ENCODE measurements at regions not wholly inside any gene's neighbourhood (a gene's known extent, or its start where the extent isn't known, plus 50 kb on each side); places are given as distances from the start of the nearest gene placed in this dataset.

DNA sequence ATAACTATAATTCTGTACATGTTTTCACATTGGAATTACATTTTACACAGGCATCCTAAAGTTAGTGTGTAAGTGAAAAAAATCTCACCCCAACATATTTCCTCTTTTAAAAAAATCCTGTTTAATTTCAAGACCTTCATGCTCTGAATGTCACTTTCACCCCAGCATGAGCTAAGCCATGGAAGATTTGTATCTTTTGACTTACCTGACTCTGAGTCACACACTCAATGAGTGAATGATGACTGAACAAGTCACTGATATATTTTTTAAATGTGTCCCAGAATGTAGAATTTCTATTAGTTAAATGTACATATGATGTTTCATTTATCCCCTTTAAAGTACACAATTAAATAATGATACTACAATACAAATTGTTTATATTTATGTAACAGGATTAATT, 199.9 kb upstream of the RBMS3 start:
- peaks cover 0 to 6% of the 10 kb centered on the region in 2 donors for H3K4me1 ChIP-seq (ENCODE audit: control insufficient read depth in 1 of 2, low read depth in 2 of 2)
- TF ChIP-seq, protein P1, sequence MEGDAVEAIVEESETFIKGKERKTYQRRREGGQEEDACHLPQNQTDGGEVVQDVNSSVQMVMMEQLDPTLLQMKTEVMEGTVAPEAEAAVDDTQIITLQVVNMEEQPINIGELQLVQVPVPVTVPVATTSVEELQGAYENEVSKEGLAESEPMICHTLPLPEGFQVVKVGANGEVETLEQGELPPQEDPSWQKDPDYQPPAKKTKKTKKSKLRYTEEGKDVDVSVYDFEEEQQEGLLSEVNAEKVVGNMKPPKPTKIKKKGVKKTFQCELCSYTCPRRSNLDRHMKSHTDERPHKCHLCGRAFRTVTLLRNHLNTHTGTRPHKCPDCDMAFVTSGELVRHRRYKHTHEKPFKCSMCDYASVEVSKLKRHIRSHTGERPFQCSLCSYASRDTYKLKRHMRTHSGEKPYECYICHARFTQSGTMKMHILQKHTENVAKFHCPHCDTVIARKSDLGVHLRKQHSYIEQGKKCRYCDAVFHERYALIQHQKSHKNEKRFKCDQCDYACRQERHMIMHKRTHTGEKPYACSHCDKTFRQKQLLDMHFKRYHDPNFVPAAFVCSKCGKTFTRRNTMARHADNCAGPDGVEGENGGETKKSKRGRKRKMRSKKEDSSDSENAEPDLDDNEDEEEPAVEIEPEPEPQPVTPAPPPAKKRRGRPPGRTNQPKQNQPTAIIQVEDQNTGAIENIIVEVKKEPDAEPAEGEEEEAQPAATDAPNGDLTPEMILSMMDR (IDR thresholded peaks at IDR 0.05) = no peak
- no peak overlapping the region for H3K4me3 ChIP-seq
- H3K9me3 ChIP-seq = no peaks in the 10 kb centered on the region
- no peaks in the 10 kb centered on the region for H3K36me3 ChIP-seq
- no peak for DNase-seq (ENCODE audit: low spot score)
- H3K27me3 ChIP-seq (replicated peaks; ENCODE audit: insufficient read depth) = no peaks in the 10 kb centered on the region
- ATAC-seq (ENCODE audit: insufficient number of reproducible peaks, low FRiP score, low read depth) = no peak
- H3K27ac ChIP-seq = no peak overlapping the region

DNA sequence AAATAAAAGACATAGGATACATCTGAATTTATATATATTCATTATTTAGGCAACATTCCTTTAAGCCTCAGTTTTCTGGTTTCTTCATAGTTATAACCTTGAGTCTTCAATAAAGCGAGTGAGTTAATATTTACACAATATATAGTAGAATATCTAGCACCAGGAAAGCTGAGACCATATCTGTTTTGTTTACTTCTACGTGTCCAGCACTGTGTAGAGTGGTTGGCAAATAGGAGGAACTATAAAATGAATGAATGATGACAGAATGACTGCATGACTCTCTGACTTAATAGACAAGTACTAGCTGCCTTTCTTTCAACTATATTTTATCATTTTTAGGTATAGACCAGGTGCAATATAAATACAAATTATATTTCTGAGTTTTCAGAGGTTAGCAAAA, 197.8 kb upstream of the RBMS3 start:
- Histone ChIP-seq H3K27ac (no peak overlapping the region), H3K4me1 (ENCODE audit: control insufficient read depth in 1 of 2, low read depth in 2 of 2) (peaks cover 0 to 6% of the 10 kb centered on the region in 2 donors), H3K27me3 (replicated peaks; ENCODE audit: insufficient read depth) (no peaks in the 10 kb centered on the region), H3K9me3 (no peaks in the 10 kb centered on the region), H3K36me3 (no peaks in the 10 kb centered on the region), H3K4me3 (no peak overlapping the region)
- TF ChIP-seq, protein P1 (IDR thresholded peaks at IDR 0.05) = no peak
- no peak for ATAC-seq (ENCODE audit: insufficient number of reproducible peaks, low FRiP score, low read depth)
- no peak for DNase-seq (ENCODE audit: low spot score)

DNA sequence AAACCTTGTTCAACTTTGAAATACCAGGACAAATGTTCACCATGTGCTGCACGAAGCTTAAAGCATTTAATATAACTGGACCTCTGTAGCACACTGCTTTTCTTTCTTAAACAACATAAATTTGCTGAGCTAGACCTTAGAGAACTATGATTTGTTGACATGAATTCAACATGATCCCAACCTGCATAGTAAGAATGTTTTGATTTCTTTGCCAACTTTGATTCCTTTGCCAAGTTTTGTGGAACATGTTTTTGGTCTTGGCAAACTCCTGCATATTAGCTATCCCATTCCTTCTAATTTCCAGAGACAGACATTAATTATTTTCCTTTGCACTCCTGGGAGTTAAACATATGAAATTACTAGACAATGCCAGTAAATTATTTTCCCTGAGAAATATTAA, 197.2 kb upstream of the RBMS3 start:
- no peaks in the 10 kb centered on the region for H3K36me3 ChIP-seq
- TF ChIP-seq, protein P1 (IDR thresholded peaks at IDR 0.05) = no peak
- no peak for ATAC-seq (ENCODE audit: insufficient number of reproducible peaks, low FRiP score, low read depth)
- no peaks in the 10 kb centered on the region for H3K27me3 ChIP-seq (replicated peaks; ENCODE audit: insufficient read depth)
- no peak overlapping the region for H3K27ac ChIP-seq
- DNase-seq (ENCODE audit: low spot score) = no peak
- H3K4me1 ChIP-seq (ENCODE audit: control insufficient read depth in 1 of 2, low read depth in 2 of 2) = peaks cover 0 to 6% of the 10 kb centered on the region in 2 donors
- H3K9me3 ChIP-seq = no peaks in the 10 kb centered on the region
- H3K4me3 ChIP-seq = no peak overlapping the region

DNA sequence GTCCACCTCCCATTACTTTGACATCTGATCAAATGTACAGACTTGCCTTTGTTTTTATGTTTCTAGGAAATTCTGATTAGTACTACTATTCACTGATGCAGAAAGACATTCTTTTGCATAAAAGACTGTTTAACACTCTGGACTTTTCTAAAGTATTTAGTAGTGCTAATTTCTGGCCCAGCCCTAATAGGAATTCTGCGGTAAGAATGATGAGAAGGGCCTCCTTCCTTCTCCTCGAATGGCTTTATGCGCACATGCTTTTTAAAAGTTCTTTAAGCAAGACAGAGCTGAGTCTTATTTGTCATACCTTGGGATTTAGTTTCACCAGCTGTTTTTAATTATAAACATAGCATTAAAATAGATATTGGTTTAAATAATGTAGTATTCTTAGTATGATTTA, 192.3 kb upstream of the RBMS3 start:
- Histone ChIP-seq H3K36me3 (no peaks in the 10 kb centered on the region), H3K9me3 (no peaks in the 10 kb centered on the region), H3K4me1 (ENCODE audit: control insufficient read depth in 1 of 2, low read depth in 2 of 2) (peaks cover 0 to 10% of the 10 kb centered on the region in 2 donors), H3K4me3 (no peak overlapping the region), H3K27ac (no peak overlapping the region), H3K27me3 (replicated peaks; ENCODE audit: insufficient read depth) (no peaks in the 10 kb centered on the region)
- TF ChIP-seq, protein P1 (IDR thresholded peaks at IDR 0.05) = no peak
- ATAC-seq (ENCODE audit: insufficient number of reproducible peaks, low FRiP score, low read depth) = no peak
- DNase-seq (ENCODE audit: low spot score) = no peak

DNA sequence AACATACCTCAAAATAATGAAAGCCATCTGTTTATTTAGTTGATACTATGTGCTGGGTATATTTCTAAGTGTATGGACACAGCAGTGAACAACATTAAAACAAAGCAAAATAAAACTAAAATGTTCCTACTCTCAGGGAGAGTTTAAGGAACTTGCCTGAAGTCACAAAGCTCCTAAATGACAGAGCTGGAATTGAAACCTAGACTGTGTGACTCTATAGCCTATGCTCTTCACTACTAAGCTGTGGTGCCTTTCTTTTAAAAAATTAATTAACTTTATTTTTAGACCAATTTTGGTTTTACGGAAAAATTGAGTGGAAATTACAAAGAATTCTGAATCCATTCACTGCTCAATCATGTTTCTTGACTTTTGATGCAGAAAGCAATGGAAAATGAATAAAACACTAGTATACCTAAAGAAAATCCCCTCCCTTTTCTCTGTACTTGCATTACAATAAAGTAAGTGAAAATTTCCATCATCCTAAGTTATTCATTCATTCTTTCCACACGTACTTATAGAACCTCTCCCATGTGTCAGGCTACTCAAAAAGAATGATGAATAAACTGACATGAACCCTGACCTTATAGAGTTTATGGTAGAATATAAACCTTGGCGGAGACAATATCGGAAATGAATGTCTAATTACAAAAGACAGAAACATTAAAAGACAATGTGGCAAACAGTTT, 189.8 kb upstream of the RBMS3 start:
- no peak for DNase-seq (ENCODE audit: low spot score)
- TF ChIP-seq, protein P1 (IDR thresholded peaks at IDR 0.05) = no peak
- ATAC-seq (ENCODE audit: insufficient number of reproducible peaks, low FRiP score, low read depth) = no peak
- Histone ChIP-seq H3K36me3 (no peaks in the 10 kb centered on the region), H3K4me1 (ENCODE audit: control insufficient read depth in 1 of 2, low read depth in 2 of 2) (peaks cover 0 to 9% of the 10 kb centered on the region in 2 donors), H3K9me3 (no peaks in the 10 kb centered on the region), H3K27me3 (replicated peaks; ENCODE audit: insufficient read depth) (no peaks in the 10 kb centered on the region), H3K27ac (no peak overlapping the region), H3K4me3 (no peak overlapping the region)
